ENCODE measurements at regions not wholly inside any gene's neighbourhood (a gene's known extent, or its start where the extent isn't known, plus 50 kb on each side); places are given as distances from the start of the nearest gene placed in this dataset.

GRCh38 chr5:58188262-58188651 lies 271.6 kb downstream of the PLK2 start:
- no peak for TF ChIP-seq POLR2A (IDR thresholded peaks at IDR 0.05; ENCODE audit: low read depth, low read length)
- TF ChIP-seq SPI1 (IDR thresholded peaks at IDR 0.05; ENCODE audit: low read depth, low read length), result no peak
- TF ChIP-seq POLR2AphosphoS5 (IDR thresholded peaks at IDR 0.05; ENCODE audit: low read depth, low read length), result no peak
- no peak for TF ChIP-seq PAX5 (IDR thresholded peaks at IDR 0.05; ENCODE audit: insufficient read depth, low read length, severe bottlenecking)
- TF ChIP-seq TAF1 (IDR thresholded peaks at IDR 0.05; ENCODE audit: low read depth, low read length), result no peak
